Panc1 (cell line): ENCODE measurements at regions not wholly inside any gene's neighbourhood (a gene's known extent, or its start where the extent isn't known, plus 50 kb on each side); places are given as distances from the start of the nearest gene placed in this dataset.

Experiments used
- POLR2AphosphoS5 ChIP-seq: IDR thresholded peaks from 2 replicates; pipeline ENCODE4 v1.6.1; 2012; ENCODE audit warnings: mild to moderate bottlenecking, low read depth, low read length, moderate library complexity
- SIN3A ChIP-seq: IDR thresholded peaks from 2 replicates; pipeline ENCODE4 v1.6.1; 2012; ENCODE audit warnings: low read depth, mild to moderate bottlenecking, low read length, moderate library complexity, borderline replicate concordance; ENCODE audit not compliant: insufficient read depth
- TCF7L2 ChIP-seq: IDR thresholded peaks from 2 replicates; pipeline ENCODE4 v1.6.1; 2011; ENCODE audit warnings: mild to moderate bottlenecking, low read depth, low read length, inconsistent platforms
- TF ChIP-seq, protein P1 (sequence below): fragments of 450-650 bp; IDR thresholded peaks from 2 replicates; pipeline ENCODE4 v1.5.1; 2017; ENCODE audit warnings: mild to moderate bottlenecking
- TF ChIP-seq, protein P2 (sequence below), 2 experiments: IDR thresholded peaks; 2 replicates each; pipeline ENCODE4 v1.6.1; 2011 to 2012; ENCODE audit warnings: low read depth in 2 of 2, control low read depth in 1 of 2, low read length in 1 of 2, mild to moderate bottlenecking in 1 of 2, moderate library complexity in 1 of 2; ENCODE audit not compliant: insufficient read depth in 1 of 2

DNA sequence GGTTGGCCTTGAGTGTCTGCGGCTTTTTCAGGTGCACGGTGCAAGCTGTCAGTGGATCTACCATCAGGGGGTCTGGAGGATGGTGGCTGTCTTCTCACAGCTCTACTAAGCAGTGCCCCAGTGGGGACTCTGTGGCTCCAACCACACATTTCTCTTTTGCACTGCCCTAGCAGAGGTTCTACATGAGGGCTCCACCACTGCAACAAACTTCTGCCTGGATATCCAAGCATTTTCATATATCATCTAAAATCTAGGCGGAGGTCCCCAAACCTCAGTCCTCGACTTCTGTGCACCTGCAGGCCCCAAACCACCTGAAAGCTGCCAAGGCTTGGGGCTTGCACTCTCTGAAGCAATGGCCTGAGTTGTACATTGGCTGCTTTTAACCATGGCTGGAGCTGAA, 601.5 kb downstream of the MTRR start:
- TF ChIP-seq, protein P1, sequence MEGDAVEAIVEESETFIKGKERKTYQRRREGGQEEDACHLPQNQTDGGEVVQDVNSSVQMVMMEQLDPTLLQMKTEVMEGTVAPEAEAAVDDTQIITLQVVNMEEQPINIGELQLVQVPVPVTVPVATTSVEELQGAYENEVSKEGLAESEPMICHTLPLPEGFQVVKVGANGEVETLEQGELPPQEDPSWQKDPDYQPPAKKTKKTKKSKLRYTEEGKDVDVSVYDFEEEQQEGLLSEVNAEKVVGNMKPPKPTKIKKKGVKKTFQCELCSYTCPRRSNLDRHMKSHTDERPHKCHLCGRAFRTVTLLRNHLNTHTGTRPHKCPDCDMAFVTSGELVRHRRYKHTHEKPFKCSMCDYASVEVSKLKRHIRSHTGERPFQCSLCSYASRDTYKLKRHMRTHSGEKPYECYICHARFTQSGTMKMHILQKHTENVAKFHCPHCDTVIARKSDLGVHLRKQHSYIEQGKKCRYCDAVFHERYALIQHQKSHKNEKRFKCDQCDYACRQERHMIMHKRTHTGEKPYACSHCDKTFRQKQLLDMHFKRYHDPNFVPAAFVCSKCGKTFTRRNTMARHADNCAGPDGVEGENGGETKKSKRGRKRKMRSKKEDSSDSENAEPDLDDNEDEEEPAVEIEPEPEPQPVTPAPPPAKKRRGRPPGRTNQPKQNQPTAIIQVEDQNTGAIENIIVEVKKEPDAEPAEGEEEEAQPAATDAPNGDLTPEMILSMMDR: no peak
- TF ChIP-seq, protein P2, sequence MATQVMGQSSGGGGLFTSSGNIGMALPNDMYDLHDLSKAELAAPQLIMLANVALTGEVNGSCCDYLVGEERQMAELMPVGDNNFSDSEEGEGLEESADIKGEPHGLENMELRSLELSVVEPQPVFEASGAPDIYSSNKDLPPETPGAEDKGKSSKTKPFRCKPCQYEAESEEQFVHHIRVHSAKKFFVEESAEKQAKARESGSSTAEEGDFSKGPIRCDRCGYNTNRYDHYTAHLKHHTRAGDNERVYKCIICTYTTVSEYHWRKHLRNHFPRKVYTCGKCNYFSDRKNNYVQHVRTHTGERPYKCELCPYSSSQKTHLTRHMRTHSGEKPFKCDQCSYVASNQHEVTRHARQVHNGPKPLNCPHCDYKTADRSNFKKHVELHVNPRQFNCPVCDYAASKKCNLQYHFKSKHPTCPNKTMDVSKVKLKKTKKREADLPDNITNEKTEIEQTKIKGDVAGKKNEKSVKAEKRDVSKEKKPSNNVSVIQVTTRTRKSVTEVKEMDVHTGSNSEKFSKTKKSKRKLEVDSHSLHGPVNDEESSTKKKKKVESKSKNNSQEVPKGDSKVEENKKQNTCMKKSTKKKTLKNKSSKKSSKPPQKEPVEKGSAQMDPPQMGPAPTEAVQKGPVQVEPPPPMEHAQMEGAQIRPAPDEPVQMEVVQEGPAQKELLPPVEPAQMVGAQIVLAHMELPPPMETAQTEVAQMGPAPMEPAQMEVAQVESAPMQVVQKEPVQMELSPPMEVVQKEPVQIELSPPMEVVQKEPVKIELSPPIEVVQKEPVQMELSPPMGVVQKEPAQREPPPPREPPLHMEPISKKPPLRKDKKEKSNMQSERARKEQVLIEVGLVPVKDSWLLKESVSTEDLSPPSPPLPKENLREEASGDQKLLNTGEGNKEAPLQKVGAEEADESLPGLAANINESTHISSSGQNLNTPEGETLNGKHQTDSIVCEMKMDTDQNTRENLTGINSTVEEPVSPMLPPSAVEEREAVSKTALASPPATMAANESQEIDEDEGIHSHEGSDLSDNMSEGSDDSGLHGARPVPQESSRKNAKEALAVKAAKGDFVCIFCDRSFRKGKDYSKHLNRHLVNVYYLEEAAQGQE (IDR thresholded peaks at IDR 0.05; ENCODE audit: insufficient read depth in 1 of 2, low read depth in 2 of 2, low read length in 1 of 2): no peak
- TF ChIP-seq TCF7L2: no peak
- TF ChIP-seq POLR2AphosphoS5: no peak
- TF ChIP-seq SIN3A: no peak
